HepG2 (cell line): ENCODE measurements at regions not wholly inside any gene's neighbourhood (a gene's known extent, or its start where the extent isn't known, plus 50 kb on each side); places are given as distances from the start of the nearest gene placed in this dataset.

Experiments used
- ATAC-seq: fragments of 200-7000 bp; cut with Tn5 transposase; 3 replicates; pipeline ENCODE4 v1.9.1; 2020; ENCODE audit warnings: mild to moderate bottlenecking, moderate library complexity
- BruUV-seq: library from RNA; stranded (reverse); fragments of 400-500 nt; replicated peaks from 2 replicates; lab custom pipeline; 2021; lab: Mats Ljungman, UMichigan
- CTCF ChIA-PET: fragments of 300-600 bp; formaldehyde crosslinking; extraction: SDS; loops from one replicate; lab custom pipeline; 2021; ENCODE audit warnings: low total read pairs, inconsistent platforms, low intra/inter-chr PET ratio; lab: Yijun Ruan, JAX
- POLR2A ChIA-PET: fragments of 350-600 bp; sonication (Branson Sonifier 250); formaldehyde crosslinking; loops from one replicate; lab custom pipeline; 2020; ENCODE audit warnings: antibody characterized with exemption, inconsistent platforms; lab: Yijun Ruan, JAX
- DNase-seq: peaks from one replicate; pipeline ENCODE4 v3.0.0-alpha.2; 2015; ENCODE audit warnings: low spot score
- FAIRE-seq: peaks from 3 replicates; lab custom pipeline; 2011; peaks lifted over from hg19 to GRCh38; lab: Jason Lieb, UNC
- H2AFZ ChIP-seq: one replicate; pipeline ENCODE4 v1.6.1; 2011; ENCODE audit warnings: low read length, inconsistent platforms
- H3K27ac ChIP-seq: fragments of 300-600 bp; 3 replicates; pipeline ENCODE4 v1.8.0; 2011; ENCODE audit warnings: mixed run types, mild to moderate bottlenecking, mixed read lengths, low read length, inconsistent platforms; ENCODE audit not compliant: insufficient read depth; ENCODE audit errors: extremely low read length
- H3K27me3 ChIP-seq, 2 experiments: fragments of 200-600 bp in 1 of 2; 2 replicates in 1 of 2; 3 replicates in 1 of 2; pipeline versions ENCODE4 v1.6.0 to v1.8.0; 2011; ENCODE audit warnings: low read length in 2 of 2, mild to moderate bottlenecking in 2 of 2, moderate library complexity in 2 of 2, inconsistent platforms in 1 of 2; ENCODE audit not compliant: insufficient read depth in 2 of 2, control insufficient read depth in 1 of 2
- H3K36me3 ChIP-seq, 2 experiments: fragments of 200-600 bp in 1 of 2; replicated peaks in 1 of 2; 2 replicates in 1 of 2; 3 replicates in 1 of 2; pipeline versions ENCODE4 v1.5.1 to v1.8.0; 2011; ENCODE audit warnings: low read length in 2 of 2, inconsistent platforms in 1 of 2; ENCODE audit not compliant: insufficient read depth in 2 of 2, control insufficient read depth in 1 of 2
- H3K4me1 ChIP-seq: 2 replicates; pipeline ENCODE4 v1.5.1; 2012; ENCODE audit warnings: low read length, inconsistent platforms; ENCODE audit not compliant: insufficient read depth
- H3K4me2 ChIP-seq: 2 replicates; pipeline ENCODE4 v1.6.0; 2011; ENCODE audit warnings: low read depth, low read length, inconsistent platforms
- H3K4me3 ChIP-seq, 3 experiments: fragments of 200-600 bp in 1 of 3; sonication (generic), shearing (Covaris generic) in 1 of 3; replicated peaks in 1 of 3; 2 replicates each; pipeline ENCODE4 v1.5.1; 2011 to 2016; ENCODE audit warnings: low read length in 3 of 3, inconsistent platforms in 2 of 3, low read depth in 2 of 3, mild to moderate bottlenecking in 2 of 3, control low read depth in 1 of 3, mixed read lengths in 1 of 3; ENCODE audit not compliant: insufficient read depth in 1 of 3
- H3K79me2 ChIP-seq: one replicate; pipeline ENCODE4 v1.6.1; 2011; ENCODE audit warnings: low read length, inconsistent platforms; ENCODE audit not compliant: insufficient read depth
- H3K9ac ChIP-seq: 2 replicates; pipeline ENCODE4 v1.6.0; 2011; ENCODE audit warnings: mild to moderate bottlenecking, low read depth, low read length, inconsistent platforms; ENCODE audit not compliant: insufficient read depth
- H3K9me3 ChIP-seq: 2 replicates; pipeline ENCODE4 v1.5.1; 2012; ENCODE audit warnings: mild to moderate bottlenecking, low read length
- H4K20me1 ChIP-seq: 2 replicates; pipeline ENCODE4 v1.6.0; 2011; ENCODE audit warnings: inconsistent platforms, mild to moderate bottlenecking, low read length, moderate library complexity; ENCODE audit not compliant: insufficient read depth
- ELF3 ChIP-seq: IDR thresholded peaks from 2 replicates; pipeline ENCODE4 v1.6.1; 2016; ENCODE audit warnings: missing genetic modification reagents, missing compliant biosample characterization
- HNRNPK ChIP-seq: fragments of 200-400 bp; formaldehyde crosslinking; IDR thresholded peaks from 2 replicates; pipeline ENCODE4 v1.6.1; 2018; ENCODE audit warnings: low read length, low read depth, moderate library complexity, mild to moderate bottlenecking; ENCODE audit not compliant: poor library complexity, severe bottlenecking
- HNRNPUL1 ChIP-seq: fragments of 200-400 bp; formaldehyde crosslinking; IDR thresholded peaks from 2 replicates; pipeline ENCODE4 v1.6.1; 2017; ENCODE audit warnings: low read depth, mild to moderate bottlenecking, low read length, moderate library complexity
- KLF15 ChIP-seq: sonication (generic); formaldehyde crosslinking; IDR thresholded peaks from 2 replicates; pipeline ENCODE4 v1.8.1; 2023; ENCODE audit warnings: borderline replicate concordance, mild to moderate bottlenecking, inconsistent platforms, missing genetic modification reagents, mixed read lengths
- LCORL ChIP-seq, 2 experiments: fragments of 450-650 bp in 1 of 2; sonication (generic) in 1 of 2; formaldehyde crosslinking in 1 of 2; IDR thresholded peaks; 2 replicates each; pipeline versions ENCODE4 v1.5.0 to v1.6.1; 2017 to 2020; ENCODE audit warnings: antibody characterized with exemption in 1 of 2, missing genetic modification reagents in 1 of 2
- MYPOP ChIP-seq: sonication (generic); formaldehyde crosslinking; IDR thresholded peaks from 2 replicates; pipeline ENCODE4 v1.8.1; 2023; ENCODE audit warnings: mild to moderate bottlenecking, moderate library complexity, missing genetic modification reagents
- RAD21 ChIP-seq: fragments of 450-650 bp; formaldehyde crosslinking; IDR thresholded peaks from 2 replicates; pipeline ENCODE4 v1.5.0; 2020; ENCODE audit warnings: mild to moderate bottlenecking
- RBFOX2 ChIP-seq: fragments of 200-400 bp; formaldehyde crosslinking; IDR thresholded peaks from 2 replicates; pipeline ENCODE4 v1.6.1; 2017; ENCODE audit warnings: low read depth, mild to moderate bottlenecking, low read length
- REPIN1 ChIP-seq: sonication (generic); formaldehyde crosslinking; IDR thresholded peaks from 2 replicates; pipeline ENCODE4 v1.8.0; 2022; ENCODE audit warnings: missing genetic modification reagents, low read depth, mild to moderate bottlenecking, borderline replicate concordance
- TFDP1 ChIP-seq: IDR thresholded peaks from 2 replicates; pipeline ENCODE4 v1.6.1; 2016; ENCODE audit warnings: missing compliant biosample characterization, missing genetic modification reagents, borderline replicate concordance
- UBTF ChIP-seq: sonication (generic); formaldehyde crosslinking; IDR thresholded peaks from 2 replicates; pipeline ENCODE4 v1.4.0; 2020; ENCODE audit warnings: mild to moderate bottlenecking, missing genetic modification reagents
- ZMAT5 ChIP-seq: sonication (generic); formaldehyde crosslinking; IDR thresholded peaks from 2 replicates; pipeline ENCODE4 v1.5.0; 2020; ENCODE audit warnings: mild to moderate bottlenecking, low read depth, missing genetic modification reagents, borderline replicate concordance
- ZNF326 ChIP-seq: sonication (generic); formaldehyde crosslinking; IDR thresholded peaks from 2 replicates; pipeline ENCODE4 v1.4.0; 2020; ENCODE audit warnings: missing genetic modification reagents, borderline replicate concordance
- ZNF543 ChIP-seq: sonication (generic); formaldehyde crosslinking; IDR thresholded peaks from 2 replicates; pipeline ENCODE4 v1.4.0; 2020; ENCODE audit warnings: mild to moderate bottlenecking, missing genetic modification reagents
- ZNF607 ChIP-seq: sonication (generic); formaldehyde crosslinking; IDR thresholded peaks from 2 replicates; pipeline ENCODE4 v1.5.1; 2020; ENCODE audit warnings: missing genetic modification reagents, mild to moderate bottlenecking, borderline replicate concordance
- ZNF766 ChIP-seq: sonication (generic); formaldehyde crosslinking; IDR thresholded peaks from 2 replicates; pipeline ENCODE4 v1.5.0; 2020; ENCODE audit warnings: missing genetic modification reagents, borderline replicate concordance
- ZSCAN20 ChIP-seq: sonication (generic); formaldehyde crosslinking; IDR thresholded peaks from 2 replicates; pipeline ENCODE4 v1.4.0; 2020; ENCODE audit warnings: missing genetic modification reagents, mild to moderate bottlenecking, borderline replicate concordance
- WGBS: methylation state at CpG from one replicate; pipeline ENCODE4 v1.1.6; 2017; ENCODE audit warnings: low lambda C conversion rate; 5-methylcytosine and 5-hydroxymethylcytosine counted together
- in situ Hi-C: cut with HindIII; loops from 2 replicates; pipeline ENCODE4 v1.10.0; 2017; ENCODE audit warnings: low pct_unique_long_range_greater_than_20kb; ENCODE audit not compliant: extremely low pct_ligation_motif_present
- intact Hi-C: fragments of 100-400 bp; cut with micrococcal nuclease; formaldehyde crosslinking; loops from one replicate; pipeline ENCODE4 v1.10.0; 2022; ENCODE audit not compliant: unreplicated experiment

- Histone ChIP-seq H3K27me3 (no peaks in the 10 kb centered on the region; a peak in 1 of 5 replicates), H2AFZ (no peak overlapping the region), H3K9ac (no peak overlapping the region), H3K4me1 (no peaks in the 10 kb centered on the region), H3K9me3 (no peaks in the 10 kb centered on the region), H3K4me3 (no peak overlapping the region), H3K36me3 (no peaks in the 10 kb centered on the region), H3K27ac (no peak overlapping the region), H4K20me1 (no peaks in the 10 kb centered on the region), H3K79me2 (no peaks in the 10 kb centered on the region), H3K4me2 (no peak overlapping the region)
- ATAC-seq, result no peak
- POLR2A ChIA-PET, result no interaction called here
- FAIRE-seq, result no peak
- CTCF ChIA-PET, result no interaction called here
- intact Hi-C loops (no loop called here), in situ Hi-C loops (no loop called here)
- no peak for DNase-seq
- 58% methylated on average over 7 of the region's 10 CpGs for WGBS
- BruUV-seq, result no TSS peak
- TF ChIP-seq ZSCAN20 (CRISPR knock-in tag) (no peak), LCORL (IDR thresholded peaks at IDR 0.05) (no peak), LCORL (CRISPR knock-in tag; IDR thresholded peaks at IDR 0.05) (no peak), ELF3 (no peak), KLF15 (CRISPR knock-in tag) (no peak), HNRNPK (no peak), TFDP1 (no peak), ZMAT5 (CRISPR knock-in tag) (no peak), ZNF326 (CRISPR knock-in tag) (no peak), RBFOX2 (no peak), HNRNPUL1 (no peak), MYPOP (CRISPR knock-in tag) (no peak), ZNF543 (CRISPR knock-in tag) (no peak), REPIN1 (CRISPR knock-in tag) (no peak), ZNF766 (CRISPR knock-in tag) (no peak), ZNF607 (CRISPR knock-in tag) (no peak), RAD21 (CRISPR knock-in tag) (no peak), UBTF (CRISPR knock-in tag) (no peak)
Measured at GRCh38 chr1:60903591-60903990, 178.8 kb upstream of the NFIA start.
